ENCODE measurements at regions not wholly inside any gene's neighbourhood (a gene's known extent, or its start where the extent isn't known, plus 50 kb on each side); places are given as distances from the start of the nearest gene placed in this dataset.

DNA sequence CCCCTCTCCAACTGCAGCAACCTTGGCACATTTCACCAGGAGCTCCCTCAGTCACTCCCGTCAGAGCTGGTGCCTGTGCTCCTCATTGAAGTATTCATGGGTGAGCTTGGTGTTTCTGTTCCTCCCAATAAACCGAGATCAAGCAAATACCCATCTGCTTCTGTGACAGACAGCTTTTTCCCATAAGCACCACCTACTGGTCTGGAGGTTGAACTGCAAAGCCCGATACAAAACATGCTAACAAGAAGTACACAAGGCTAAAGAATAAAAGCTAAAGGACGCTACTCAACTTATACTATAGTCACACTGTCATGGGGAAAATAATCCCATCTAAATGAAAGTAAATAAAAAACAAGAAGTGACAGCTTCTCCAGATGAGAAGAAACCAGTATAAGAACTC, 111.9 kb upstream of the C21orf91 start:
- Histone ChIP-seq H3K9ac (ENCODE audit: low read depth, low read length, poor library complexity, severe bottlenecking) (no peak overlapping the region), H3K4me3 (ENCODE audit: low read length, poor library complexity, severe bottlenecking) (peak overlapping the region; percentile 60), H4K20me1 (ENCODE audit: insufficient read depth, low read length, poor library complexity, severe bottlenecking) (no peaks in the 10 kb centered on the region), H3K9me2 (replicated peaks; ENCODE audit: low read depth, low read length) (no peaks in the 10 kb centered on the region), H3K4me2 (ENCODE audit: low read depth, low read length, poor library complexity, severe bottlenecking) (peak overlapping the region; percentile 55), H3F3A (ENCODE audit: low read depth) (no peaks in the 10 kb centered on the region), H3K9me3 (ENCODE audit: insufficient read depth, low read depth, low read length) (no peaks in the 10 kb centered on the region), H3K27me3 (ENCODE audit: insufficient read depth, low read length, poor library complexity, severe bottlenecking) (no peaks in the 10 kb centered on the region), H3K79me2 (ENCODE audit: insufficient read depth, low read length) (no peaks in the 10 kb centered on the region), H2AFZ (ENCODE audit: low read length) (peak overlapping the region; percentile 47), H3K36me3 (ENCODE audit: insufficient read depth, low read length) (no peaks in the 10 kb centered on the region), H3K4me1 (ENCODE audit: insufficient read depth, low read length, poor library complexity, severe bottlenecking) (no peaks in the 10 kb centered on the region)
- TF ChIP-seq EZH2phosphoT487 (IDR thresholded peaks at IDR 0.05; ENCODE audit: borderline replicate concordance), result no peak
- TF ChIP-seq, protein P1, sequence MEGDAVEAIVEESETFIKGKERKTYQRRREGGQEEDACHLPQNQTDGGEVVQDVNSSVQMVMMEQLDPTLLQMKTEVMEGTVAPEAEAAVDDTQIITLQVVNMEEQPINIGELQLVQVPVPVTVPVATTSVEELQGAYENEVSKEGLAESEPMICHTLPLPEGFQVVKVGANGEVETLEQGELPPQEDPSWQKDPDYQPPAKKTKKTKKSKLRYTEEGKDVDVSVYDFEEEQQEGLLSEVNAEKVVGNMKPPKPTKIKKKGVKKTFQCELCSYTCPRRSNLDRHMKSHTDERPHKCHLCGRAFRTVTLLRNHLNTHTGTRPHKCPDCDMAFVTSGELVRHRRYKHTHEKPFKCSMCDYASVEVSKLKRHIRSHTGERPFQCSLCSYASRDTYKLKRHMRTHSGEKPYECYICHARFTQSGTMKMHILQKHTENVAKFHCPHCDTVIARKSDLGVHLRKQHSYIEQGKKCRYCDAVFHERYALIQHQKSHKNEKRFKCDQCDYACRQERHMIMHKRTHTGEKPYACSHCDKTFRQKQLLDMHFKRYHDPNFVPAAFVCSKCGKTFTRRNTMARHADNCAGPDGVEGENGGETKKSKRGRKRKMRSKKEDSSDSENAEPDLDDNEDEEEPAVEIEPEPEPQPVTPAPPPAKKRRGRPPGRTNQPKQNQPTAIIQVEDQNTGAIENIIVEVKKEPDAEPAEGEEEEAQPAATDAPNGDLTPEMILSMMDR (conservative IDR thresholded peaks at IDR 0.05; ENCODE audit: low read length), result peak; percentile 86

DNA sequence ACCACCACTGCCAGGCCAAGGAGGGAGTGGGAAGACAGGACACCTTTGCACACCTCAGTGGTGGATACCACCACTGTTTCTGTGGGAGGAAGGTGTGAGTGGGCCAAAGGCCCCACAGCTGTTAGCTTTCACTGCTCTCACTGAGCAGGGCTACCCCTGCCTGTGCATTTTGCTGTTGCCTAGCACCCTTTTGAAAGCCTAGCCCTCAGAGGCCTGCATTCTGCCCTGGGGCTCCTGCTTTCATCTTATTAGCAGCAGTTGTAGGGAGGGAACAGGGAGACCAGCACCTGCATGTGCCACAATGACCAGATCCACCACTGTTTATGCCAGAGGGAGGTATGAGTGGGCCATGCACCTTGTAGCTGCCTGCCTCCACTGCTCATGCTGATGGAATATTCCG, 110.9 kb upstream of the C21orf91 start:
- H3K36me3 ChIP-seq (ENCODE audit: insufficient read depth, low read length), result no peaks in the 10 kb centered on the region
- no peaks in the 10 kb centered on the region for H3K9me3 ChIP-seq (ENCODE audit: insufficient read depth, low read depth, low read length)
- H3K4me3 ChIP-seq (ENCODE audit: low read length, poor library complexity, severe bottlenecking), result peak overlapping the region; percentile 60
- no peaks in the 10 kb centered on the region for H3F3A ChIP-seq (ENCODE audit: low read depth)
- TF ChIP-seq, protein P1 (conservative IDR thresholded peaks at IDR 0.05; ENCODE audit: low read length), result no peak
- TF ChIP-seq EZH2phosphoT487 (IDR thresholded peaks at IDR 0.05; ENCODE audit: borderline replicate concordance), result no peak
- H3K9ac ChIP-seq (ENCODE audit: low read depth, low read length, poor library complexity, severe bottlenecking), result no peak overlapping the region
- H3K4me2 ChIP-seq (ENCODE audit: low read depth, low read length, poor library complexity, severe bottlenecking), result peak overlapping the region; percentile 55
- peaks cover 3% of the 10 kb centered on the region for H3K4me1 ChIP-seq (ENCODE audit: insufficient read depth, low read length, poor library complexity, severe bottlenecking)
- H2AFZ ChIP-seq (ENCODE audit: low read length), result no peak overlapping the region
- H3K27me3 ChIP-seq (ENCODE audit: insufficient read depth, low read length, poor library complexity, severe bottlenecking), result no peaks in the 10 kb centered on the region
- H4K20me1 ChIP-seq (ENCODE audit: insufficient read depth, low read length, poor library complexity, severe bottlenecking), result no peaks in the 10 kb centered on the region
- no peaks in the 10 kb centered on the region for H3K9me2 ChIP-seq (replicated peaks; ENCODE audit: low read depth, low read length)
- H3K79me2 ChIP-seq (ENCODE audit: insufficient read depth, low read length), result no peaks in the 10 kb centered on the region

DNA sequence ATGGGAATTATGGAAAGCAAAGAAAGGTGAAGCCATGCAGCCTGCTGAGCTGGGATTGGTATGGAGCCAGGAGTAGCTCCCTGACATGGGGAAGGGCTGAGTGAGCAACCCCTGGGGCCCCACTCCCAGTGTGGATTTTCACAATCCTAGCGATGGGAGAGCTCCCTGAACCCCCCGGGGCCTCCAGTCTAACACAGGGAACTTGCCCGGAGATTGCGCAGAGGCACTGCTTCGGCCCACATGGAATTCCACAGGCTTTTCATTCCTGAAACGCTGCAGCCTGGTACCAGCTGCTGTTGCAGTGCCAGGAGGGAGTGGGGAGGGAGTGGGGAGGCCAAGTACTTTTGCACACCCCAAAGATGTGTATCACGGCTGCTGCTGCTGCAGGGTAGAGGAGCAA, 110.4 kb upstream of the C21orf91 start:
- Histone ChIP-seq H3F3A (ENCODE audit: low read depth) (no peaks in the 10 kb centered on the region), H3K9ac (ENCODE audit: low read depth, low read length, poor library complexity, severe bottlenecking) (no peak overlapping the region), H3K4me1 (ENCODE audit: insufficient read depth, low read length, poor library complexity, severe bottlenecking) (peaks cover 3% of the 10 kb centered on the region), H3K4me2 (ENCODE audit: low read depth, low read length, poor library complexity, severe bottlenecking) (no peak overlapping the region), H3K4me3 (ENCODE audit: low read length, poor library complexity, severe bottlenecking) (no peak overlapping the region), H4K20me1 (ENCODE audit: insufficient read depth, low read length, poor library complexity, severe bottlenecking) (no peaks in the 10 kb centered on the region), H3K79me2 (ENCODE audit: insufficient read depth, low read length) (no peaks in the 10 kb centered on the region), H3K9me3 (ENCODE audit: insufficient read depth, low read depth, low read length) (no peaks in the 10 kb centered on the region), H3K9me2 (replicated peaks; ENCODE audit: low read depth, low read length) (no peaks in the 10 kb centered on the region), H3K27me3 (ENCODE audit: insufficient read depth, low read length, poor library complexity, severe bottlenecking) (no peaks in the 10 kb centered on the region), H2AFZ (ENCODE audit: low read length) (no peak overlapping the region), H3K36me3 (ENCODE audit: insufficient read depth, low read length) (no peaks in the 10 kb centered on the region)
- no peak for TF ChIP-seq EZH2phosphoT487 (IDR thresholded peaks at IDR 0.05; ENCODE audit: borderline replicate concordance)
- TF ChIP-seq, protein P1 (conservative IDR thresholded peaks at IDR 0.05; ENCODE audit: low read length), result no peak

Measured in Loucy (cell line).